Psoas muscle (tissue), 7 donors: ENCODE measurements at regions not wholly inside any gene's neighbourhood (a gene's known extent, or its start where the extent isn't known, plus 50 kb on each side); places are given as distances from the start of the nearest gene placed in this dataset.
"Not testable (repeated sequence)": the region's sequence is repeated elsewhere in the genome, so short reads cannot be mapped to it uniquely, and the experiment has no call there.

Experiments
- ATAC-seq, 4 donors: fragments of 200-7000 bp; cut with Tn5 transposase; one replicate each; pipeline ENCODE4 v1.9.1; 2020; ENCODE audit warnings: moderate library complexity in 3 of 4, mild to moderate bottlenecking in 2 of 4
- DNase-seq, 2 donors: peaks; one replicate each; pipeline ENCODE4 v3.0.0-alpha.2; 2020
- H3K27ac ChIP-seq: fragments of 200-600 bp; one replicate; pipeline ENCODE4 v1.8.0; 2022
- H3K27me3 ChIP-seq, 3 donors: fragments of 200-600 bp in 1 of 3; one replicate each; pipeline versions ENCODE4 v1.6.1 to v1.8.0; 2013 to 2022; ENCODE audit warnings: low read length in 2 of 3, mild to moderate bottlenecking in 2 of 3, moderate library complexity in 1 of 3; ENCODE audit not compliant: insufficient read depth in 3 of 3
- H3K36me3 ChIP-seq, 2 donors: fragments of 200-600 bp in 1 of 2; one replicate each; pipeline versions ENCODE4 v1.6.1 to v1.8.0; 2013 to 2022; ENCODE audit warnings: low read depth in 1 of 2, mild to moderate bottlenecking in 1 of 2, moderate library complexity in 1 of 2; ENCODE audit not compliant: insufficient read depth in 1 of 2
- H3K4me1 ChIP-seq: fragments of 200-600 bp; one replicate; pipeline ENCODE4 v1.8.0; 2022
- H3K4me3 ChIP-seq: fragments of 200-600 bp; one replicate; pipeline ENCODE4 v1.8.0; 2022; ENCODE audit warnings: mild to moderate bottlenecking
- H3K9me3 ChIP-seq: fragments of 200-600 bp; one replicate; pipeline ENCODE4 v1.8.0; 2022
- CTCF ChIP-seq: fragments of 200-600 bp; IDR thresholded peaks from one replicate; pipeline ENCODE4 v1.8.0; 2022; ENCODE audit warnings: antibody characterized with exemption
- WGBS, 3 donors: extraction: QIAGEN DNeasy Blood & Tissue Kit; methylation state at CpG; one replicate each; pipeline versions ENCODE4 v1.1.6 to v1.1.7; 2013; 5-methylcytosine and 5-hydroxymethylcytosine counted together
- intact Hi-C, 2 donors: fragments of 100-400 bp; cut with DNase I; formaldehyde crosslinking; loops; one replicate each; pipeline versions ENCODE4 v1.11.0 to v1.14.2; 2022
- donor health status: healthy with polysubstance abuse.
- donor health status: DM: no; HTN: no; CAD: no; lungs with moderate emphysema.
- donor health status: Bipolar disorder and iron deficiency.
- donor health status: healthy.
- donor health status: DM: yes; HTN: yes; CAD: no.
- donor health status: DM: no; HTN: no; CAD: no.
- donor health status: DM: yes; HTN: yes; CAD: no.

- H3K4me1 ChIP-seq: peaks cover 7% of the 10 kb centered on the region
These were observed 616.0 kb downstream of the IQCM start for GRCh38 chr4:149199594-149199993.

GRCh38 chr4:149194061-149194460 lies 621.6 kb downstream of the IQCM start:
- TF ChIP-seq CTCF: no peak
- WGBS, 3 donors: 83 to 93% (median 91%) methylated on average over 1 of the region's 1 CpG
- DNase-seq (no peak), ATAC-seq (no peak)
- Histone ChIP-seq H3K4me3 (no peak overlapping the region), H3K27me3 (no peaks in the 10 kb centered on the region), H3K36me3 (no peaks in the 10 kb centered on the region), H3K9me3 (no peaks in the 10 kb centered on the region), H3K27ac (no peak overlapping the region), H3K4me1 (no peaks in the 10 kb centered on the region)
- intact Hi-C loops: no loop called here

More at GRCh38 chr4:149199594-149199993, 616.0 kb downstream of the IQCM start:
- Histone ChIP-seq H3K36me3 (no peaks in the 10 kb centered on the region), H3K4me3 (no peak overlapping the region), H3K27ac (no peak overlapping the region), H3K27me3 (no peaks in the 10 kb centered on the region), H3K9me3 (no peaks in the 10 kb centered on the region)
- 90 to 93% (median 91%) methylated on average over 3 of the region's 3 CpGs for WGBS, 3 donors
- TF ChIP-seq CTCF: no peak
- intact Hi-C loops: no loop called here
- ATAC-seq (no peak), DNase-seq (no peak)

GRCh38 chr4:149187726-149188125 lies 627.9 kb downstream of the IQCM start:
- H3K27ac ChIP-seq: no peak overlapping the region
- no peak for TF ChIP-seq CTCF
- H3K4me1 ChIP-seq: no peaks in the 10 kb centered on the region
- DNase-seq: no peak
- no peaks in the 10 kb centered on the region for H3K36me3 ChIP-seq
- H3K27me3 ChIP-seq: no peaks in the 10 kb centered on the region
- no peaks in the 10 kb centered on the region for H3K9me3 ChIP-seq
- H3K4me3 ChIP-seq: no peak overlapping the region
- ATAC-seq: no peak
- intact Hi-C loops: no loop called here

- WGBS, 3 donors: 92 to 97% (median 92%) methylated on average over 1 of the region's 1 CpG
- H3K4me3 ChIP-seq: no peak overlapping the region
These were observed 632.0 kb downstream of the IQCM start for GRCh38 chr4:149183638-149184037.

GRCh38 chr4:149181459-149181858 lies 634.2 kb downstream of the IQCM start:
- WGBS, 3 donors: 79 to 86% (median 85%) methylated on average over 2 of the region's 2 CpGs
- DNase-seq, H3K4me3 ChIP-seq: not testable (repeated sequence)

More at GRCh38 chr4:149183638-149184037, 632.0 kb downstream of the IQCM start:
- no peaks in the 10 kb centered on the region for H3K9me3 ChIP-seq
- DNase-seq (no peak), ATAC-seq (no peak)
- H3K27ac ChIP-seq: no peak overlapping the region
- TF ChIP-seq CTCF: no peak
- H3K36me3 ChIP-seq: no peaks in the 10 kb centered on the region
- H3K27me3 ChIP-seq: no peaks in the 10 kb centered on the region
- no peaks in the 10 kb centered on the region for H3K4me1 ChIP-seq
- intact Hi-C loops: no loop called here

More at GRCh38 chr4:149181459-149181858, 634.2 kb downstream of the IQCM start:
- ATAC-seq, H3K27me3 ChIP-seq, H3K27ac ChIP-seq, H3K4me1 ChIP-seq, intact Hi-C loops, H3K9me3 ChIP-seq, H3K36me3 ChIP-seq: not testable (repeated sequence)
